ENCODE measurements at regions not wholly inside any gene's neighbourhood (a gene's known extent, or its start where the extent isn't known, plus 50 kb on each side); places are given as distances from the start of the nearest gene placed in this dataset.

GRCh38 chr13:79654520-79654919 lies 173.6 kb downstream of the NDFIP2 start:
- TF ChIP-seq CTCF (IDR thresholded peaks at IDR 0.05) (no peak), POLR2A (IDR thresholded peaks at IDR 0.05) (no peak)

All from ovary (tissue), 3 donors.